HepG2 (cell line): ENCODE measurements at regions not wholly inside any gene's neighbourhood (a gene's known extent, or its start where the extent isn't known, plus 50 kb on each side); places are given as distances from the start of the nearest gene placed in this dataset.

Source experiments
- CEBPB ChIP-seq: IDR thresholded peaks from 2 replicates; pipeline ENCODE4 v1.6.1; 2011; ENCODE audit warnings: low read depth, low read length, improper control_type of control experiment, borderline replicate concordance
- CEBPG ChIP-seq: IDR thresholded peaks from 2 replicates; pipeline ENCODE4 v1.6.1; 2016
- FOSL2 ChIP-seq: sonication (generic); formaldehyde crosslinking; IDR thresholded peaks from 2 replicates; pipeline ENCODE4 v1.4.0; 2020; ENCODE audit warnings: missing genetic modification reagents
- GATAD1 ChIP-seq: IDR thresholded peaks from 2 replicates; pipeline ENCODE4 v1.6.1; 2016; ENCODE audit warnings: missing genetic modification reagents, missing compliant biosample characterization
- IRF2 ChIP-seq: IDR thresholded peaks from 2 replicates; pipeline ENCODE4 v1.6.1; 2018; ENCODE audit warnings: missing genetic modification reagents, missing compliant biosample characterization
- ISL2 ChIP-seq: sonication (generic); formaldehyde crosslinking; IDR thresholded peaks from 2 replicates; pipeline ENCODE4 v1.5.0; 2020; ENCODE audit warnings: missing genetic modification reagents
- POGZ ChIP-seq: sonication (generic); formaldehyde crosslinking; IDR thresholded peaks from 2 replicates; pipeline ENCODE4 v1.4.0; 2020; ENCODE audit warnings: mild to moderate bottlenecking, missing genetic modification reagents
- PRDM10 ChIP-seq: sonication (generic); formaldehyde crosslinking; IDR thresholded peaks from 2 replicates; pipeline ENCODE4 v1.4.0; 2020; ENCODE audit warnings: low read depth, missing genetic modification reagents
- TBL1XR1 ChIP-seq: fragments of 150-350 bp; IDR thresholded peaks from 2 replicates; pipeline ENCODE4 v1.6.1; 2014; ENCODE audit warnings: borderline replicate concordance, low read length; ENCODE audit not compliant: partially characterized antibody
- TCF7L2 ChIP-seq: IDR thresholded peaks from 2 replicates; pipeline ENCODE4 v1.6.1; 2011; ENCODE audit warnings: mild to moderate bottlenecking, low read depth, low read length, moderate library complexity
- TEAD3 ChIP-seq: optimal IDR thresholded peaks from 2 replicates; pipeline ENCODE3; 2016; ENCODE audit warnings: borderline replicate concordance
- XRCC5 ChIP-seq: fragments of 200-400 bp; formaldehyde crosslinking; optimal IDR thresholded peaks from 2 replicates; pipeline ENCODE3; 2017; ENCODE audit warnings: mild to moderate bottlenecking, low read length
- ZBED4 ChIP-seq: sonication (generic); formaldehyde crosslinking; IDR thresholded peaks from 2 replicates; pipeline ENCODE4 v1.4.0; 2020; ENCODE audit warnings: missing genetic modification reagents, borderline replicate concordance
- ZFP90 ChIP-seq: sonication (generic); formaldehyde crosslinking; IDR thresholded peaks from 2 replicates; pipeline ENCODE4 v1.8.0; 2022; ENCODE audit warnings: missing genetic modification reagents, mild to moderate bottlenecking, inconsistent platforms, borderline replicate concordance
- ZNF430 ChIP-seq: sonication (generic); formaldehyde crosslinking; IDR thresholded peaks from 2 replicates; pipeline ENCODE4 v1.9.0; 2021; ENCODE audit warnings: mild to moderate bottlenecking, missing genetic modification reagents
- ZNF687 ChIP-seq: sonication (generic); formaldehyde crosslinking; IDR thresholded peaks from 2 replicates; pipeline ENCODE4 v1.5.1; 2020; ENCODE audit warnings: mild to moderate bottlenecking, missing genetic modification reagents, moderate library complexity

- no peak for TF ChIP-seq TCF7L2
- 0 out of 2 replicates have a peak, but pooled peaks have one; percentile 62 for TF ChIP-seq IRF2
- TF ChIP-seq PRDM10 = 0 out of 2 replicates have a peak, but pooled peaks have one; percentile 23
- TF ChIP-seq ZFP90 (CRISPR knock-in tag) = 0 out of 2 replicates have a peak, but pooled peaks have one; percentile 35
- TF ChIP-seq TEAD3 (CRISPR knock-in tag) = peak; percentile 37
- no peak for TF ChIP-seq ISL2 (CRISPR knock-in tag)
- TF ChIP-seq CEBPB = peak; percentile 44; the same call in 1 of the 2 replicates
- TF ChIP-seq ZNF687 = 0 out of 2 replicates have a peak, but pooled peaks have one; percentile 8
- 0 out of 2 replicates have a peak, but pooled peaks have one; percentile 11 for TF ChIP-seq CEBPG (CRISPR knock-in tag)
- peak; percentile 39; the same call in 1 of the 2 replicates for TF ChIP-seq GATAD1 (CRISPR knock-in tag)
- 0 out of 2 replicates have a peak, but pooled peaks have one; percentile 28 for TF ChIP-seq ZBED4
- 0 out of 2 replicates have a peak, but pooled peaks have one; percentile 35 for TF ChIP-seq POGZ (CRISPR knock-in tag)
- peak; percentile 72 for TF ChIP-seq XRCC5
- TF ChIP-seq ZNF430 (CRISPR knock-in tag) = 0 out of 2 replicates have a peak, but pooled peaks have one; percentile 23
- TF ChIP-seq TBL1XR1 = no peak
- TF ChIP-seq FOSL2 = 0 out of 2 replicates have a peak, but pooled peaks have one; percentile 25
Measured at GRCh38 chr10:114876602-114877300, 55.2 kb downstream of the FHIP2A start (continued).
